22Rv1 (cell line): ENCODE measurements at regions not wholly inside any gene's neighbourhood (a gene's known extent, or its start where the extent isn't known, plus 50 kb on each side); places are given as distances from the start of the nearest gene placed in this dataset.

ENCODE experiments used
- CTCF ChIP-seq: fragments of 450-650 bp; IDR thresholded peaks from 2 replicates; pipeline ENCODE4 v1.5.1; 2017; ENCODE audit warnings: mild to moderate bottlenecking
- ZFX ChIP-seq: fragments of 450-650 bp; IDR thresholded peaks from 2 replicates; pipeline ENCODE4 v1.6.1; 2017; ENCODE audit warnings: antibody characterized with exemption, borderline replicate concordance

GRCh38 chr1:30447701-30448100, 275.7 kb downstream of the MATN1 start:
- TF ChIP-seq CTCF (no peak), ZFX (no peak)
